ENCODE measurements at regions not wholly inside any gene's neighbourhood (a gene's known extent, or its start where the extent isn't known, plus 50 kb on each side); places are given as distances from the start of the nearest gene placed in this dataset.
"Not testable (repeated sequence)": the region's sequence is repeated elsewhere in the genome, so short reads cannot be mapped to it uniquely, and the experiment has no call there.

- no peak for DNase-seq
Observed at GRCh38 chr14:53857625-53858344, 98.8 kb downstream of the BMP4 start.

GRCh38 chr14:53855574-53855973, 101.1 kb downstream of the BMP4 start:
- DNase-seq, result no peak

- no peak for DNase-seq
Observed at GRCh38 chr14:53855127-53855526, 101.5 kb downstream of the BMP4 start.

GRCh38 chr14:53851394-53852090, 105.1 kb downstream of the BMP4 start:
- DNase-seq, result no peak

- no peak for DNase-seq
Observed at GRCh38 chr14:53850714-53851296, 105.8 kb downstream of the BMP4 start.

GRCh38 chr14:53849549-53849948, 107.1 kb downstream of the BMP4 start:
- DNase-seq, result no peak

GRCh38 chr14:53848854-53849253, 107.8 kb downstream of the BMP4 start:
- no peak for DNase-seq

GRCh38 chr14:53847881-53848280, 108.7 kb downstream of the BMP4 start:
- no peak for DNase-seq

GRCh38 chr14:53847057-53847456, 109.6 kb downstream of the BMP4 start:
- no peak for DNase-seq

- no peak for DNase-seq
Observed at GRCh38 chr14:53845813-53846693, 110.6 kb downstream of the BMP4 start.

- no peak for DNase-seq
Observed at GRCh38 chr14:53842938-53843337, 113.7 kb downstream of the BMP4 start.

GRCh38 chr14:53841109-53842099, 115.2 kb downstream of the BMP4 start:
- no peak for DNase-seq

- no peak for DNase-seq
Observed at GRCh38 chr14:53840444-53840843, 116.2 kb downstream of the BMP4 start.

GRCh38 chr14:53838374-53838773, 118.3 kb downstream of the BMP4 start:
- DNase-seq, result no peak

- not testable (repeated sequence) for DNase-seq
Observed at GRCh38 chr14:53837656-53838055, 119.0 kb downstream of the BMP4 start.

- no peak for DNase-seq
Observed at GRCh38 chr14:53836551-53836950, 120.1 kb downstream of the BMP4 start.

- no peak for DNase-seq
Observed at GRCh38 chr14:53828820-53829219, 127.8 kb downstream of the BMP4 start.

GRCh38 chr14:53824061-53824460, 132.6 kb downstream of the BMP4 start:
- no peak for DNase-seq

GRCh38 chr14:53814392-53814791, 142.2 kb downstream of the BMP4 start:
- DNase-seq, result no peak

- no peak for DNase-seq
Observed at GRCh38 chr14:53810221-53810620, 146.4 kb downstream of the BMP4 start.

GRCh38 chr14:53808042-53808441, 148.6 kb downstream of the BMP4 start:
- no peak for DNase-seq

- no peak for DNase-seq
Observed at GRCh38 chr14:53807542-53807941, 149.1 kb downstream of the BMP4 start.

Measured in DMS153 (cell line).